ENCODE measurements at regions not wholly inside any gene's neighbourhood (a gene's known extent, or its start where the extent isn't known, plus 50 kb on each side); places are given as distances from the start of the nearest gene placed in this dataset.
"Not testable (repeated sequence)": the region's sequence is repeated elsewhere in the genome, so short reads cannot be mapped to it uniquely, and the experiment has no call there.

GRCh38 chr16:55073830-55074229, 143.2 kb downstream of the IRX5 start:
- intact Hi-C loops (cut with DNase I) = no loop called here
- Histone ChIP-seq H3K36me3 (no peaks in the 10 kb centered on the region), H3K4me1 (no peaks in the 10 kb centered on the region), H3K9me3 (no peaks in the 10 kb centered on the region), H3K4me3 (replicated peaks in 1 of 3) (no peak overlapping the region), H3K27ac (no peak overlapping the region), H3K27me3 (no peaks in the 10 kb centered on the region)
- WGBS, 2 donors = 90 to 94% methylated on average over 4 of the region's 4 CpGs
- TF ChIP-seq, protein P1, sequence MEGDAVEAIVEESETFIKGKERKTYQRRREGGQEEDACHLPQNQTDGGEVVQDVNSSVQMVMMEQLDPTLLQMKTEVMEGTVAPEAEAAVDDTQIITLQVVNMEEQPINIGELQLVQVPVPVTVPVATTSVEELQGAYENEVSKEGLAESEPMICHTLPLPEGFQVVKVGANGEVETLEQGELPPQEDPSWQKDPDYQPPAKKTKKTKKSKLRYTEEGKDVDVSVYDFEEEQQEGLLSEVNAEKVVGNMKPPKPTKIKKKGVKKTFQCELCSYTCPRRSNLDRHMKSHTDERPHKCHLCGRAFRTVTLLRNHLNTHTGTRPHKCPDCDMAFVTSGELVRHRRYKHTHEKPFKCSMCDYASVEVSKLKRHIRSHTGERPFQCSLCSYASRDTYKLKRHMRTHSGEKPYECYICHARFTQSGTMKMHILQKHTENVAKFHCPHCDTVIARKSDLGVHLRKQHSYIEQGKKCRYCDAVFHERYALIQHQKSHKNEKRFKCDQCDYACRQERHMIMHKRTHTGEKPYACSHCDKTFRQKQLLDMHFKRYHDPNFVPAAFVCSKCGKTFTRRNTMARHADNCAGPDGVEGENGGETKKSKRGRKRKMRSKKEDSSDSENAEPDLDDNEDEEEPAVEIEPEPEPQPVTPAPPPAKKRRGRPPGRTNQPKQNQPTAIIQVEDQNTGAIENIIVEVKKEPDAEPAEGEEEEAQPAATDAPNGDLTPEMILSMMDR (IDR thresholded peaks at IDR 0.05) = no peak
- no peak for TF ChIP-seq POLR2A (IDR thresholded peaks at IDR 0.05)
- no peak for DNase-seq

DNA sequence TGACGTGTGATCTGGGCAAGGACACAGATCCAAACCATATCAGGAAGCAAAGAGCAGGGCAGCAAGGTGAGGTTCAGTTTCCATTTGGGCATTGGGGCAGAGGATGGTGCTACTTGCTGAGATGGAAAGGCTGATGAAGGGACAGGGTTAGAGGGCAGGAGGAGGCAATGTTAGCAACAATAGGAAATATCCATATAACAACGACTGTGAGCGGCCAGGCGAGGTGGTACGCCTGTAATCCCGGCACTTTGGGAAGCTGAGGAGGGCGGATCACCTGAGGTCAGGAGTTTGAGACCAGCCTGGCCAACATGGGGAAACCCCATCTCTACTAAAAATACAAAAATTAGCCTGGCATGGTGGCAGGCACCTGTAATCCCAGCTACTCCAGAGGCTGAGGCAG, 144.5 kb downstream of the IRX5 start:
- 85 to 87% methylated on average over 7 of the region's 7 CpGs for WGBS, 2 donors
- intact Hi-C loops (cut with DNase I); H3K4me1 ChIP-seq; H3K9me3 ChIP-seq; H3K4me3 ChIP-seq (replicated peaks in 1 of 3); H3K36me3 ChIP-seq; H3K27me3 ChIP-seq; DNase-seq; H3K27ac ChIP-seq: not testable (repeated sequence)

GRCh38 chr16:55076053-55076452, 145.4 kb downstream of the IRX5 start:
- intact Hi-C loops (cut with DNase I) = no loop called here
- H3K27ac ChIP-seq = no peak overlapping the region
- DNase-seq = no peak

DNA sequence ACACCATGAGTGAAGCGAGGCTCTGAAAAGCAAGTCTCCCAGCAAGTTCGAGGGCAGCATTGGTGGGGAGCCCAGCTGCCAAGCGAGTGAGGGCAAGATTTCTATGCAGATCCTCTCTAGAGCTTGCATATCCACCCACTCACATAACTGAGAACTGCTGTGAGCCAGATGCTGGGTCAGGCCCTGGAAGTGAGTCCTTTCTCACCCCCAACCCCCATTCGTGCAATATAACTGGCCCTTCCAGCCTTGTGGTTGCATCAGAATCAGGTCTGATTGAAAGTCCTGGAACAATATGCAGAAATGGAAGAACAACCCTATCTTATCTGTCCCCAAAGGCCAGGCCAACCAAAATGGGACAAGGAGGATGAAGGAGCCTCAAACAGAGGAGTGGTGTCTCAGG, 146.6 kb downstream of the IRX5 start:
- TF ChIP-seq, protein P1 (IDR thresholded peaks at IDR 0.05) = no peak
- no peak for TF ChIP-seq POLR2A (IDR thresholded peaks at IDR 0.05)
- 87 to 88% methylated on average over 4 of the region's 4 CpGs for WGBS, 2 donors
- Histone ChIP-seq H3K27ac (no peak overlapping the region), H3K4me1 (no peaks in the 10 kb centered on the region), H3K4me3 (replicated peaks in 1 of 3) (no peak overlapping the region), H3K36me3 (no peaks in the 10 kb centered on the region), H3K27me3 (no peaks in the 10 kb centered on the region), H3K9me3 (no peaks in the 10 kb centered on the region)
- intact Hi-C loops (cut with DNase I) = no loop called here
- no peak for DNase-seq

More at GRCh38 chr16:55076053-55076452, 145.4 kb downstream of the IRX5 start:
- 85 to 91% methylated on average over 1 of the region's 1 CpG for WGBS, 2 donors
- TF ChIP-seq POLR2A (IDR thresholded peaks at IDR 0.05) = no peak
- TF ChIP-seq, protein P1 (IDR thresholded peaks at IDR 0.05) = no peak
- Histone ChIP-seq H3K9me3 (no peaks in the 10 kb centered on the region), H3K36me3 (no peaks in the 10 kb centered on the region), H3K4me3 (replicated peaks in 1 of 3) (no peak overlapping the region), H3K27me3 (no peaks in the 10 kb centered on the region), H3K4me1 (no peaks in the 10 kb centered on the region)

DNA sequence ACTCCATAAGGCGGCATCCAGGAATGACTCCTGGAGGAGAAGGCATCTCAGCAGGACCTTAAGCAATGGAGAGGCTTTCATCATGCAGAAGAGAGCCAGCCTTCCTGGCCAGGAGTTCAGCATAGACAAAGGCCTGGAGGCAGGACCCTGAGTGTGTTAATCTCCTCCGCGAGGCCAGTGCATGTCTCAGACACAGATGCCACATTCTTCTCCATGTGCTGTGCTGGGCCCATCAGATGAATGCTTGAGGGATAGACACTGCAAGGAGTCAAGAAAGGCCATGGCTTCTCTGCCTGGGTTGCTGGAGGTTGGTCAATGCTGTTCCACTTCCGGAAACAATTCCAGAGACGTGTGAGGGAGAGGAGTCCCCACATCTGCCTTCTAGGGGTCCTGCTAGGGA, 147.5 kb downstream of the IRX5 start:
- no peaks in the 10 kb centered on the region for H3K4me1 ChIP-seq
- no peaks in the 10 kb centered on the region for H3K27me3 ChIP-seq
- no peak overlapping the region for H3K4me3 ChIP-seq (replicated peaks in 1 of 3)
- H3K9me3 ChIP-seq = no peaks in the 10 kb centered on the region
- no peak for DNase-seq
- TF ChIP-seq POLR2A (IDR thresholded peaks at IDR 0.05) = no peak
- TF ChIP-seq, protein P1 (IDR thresholded peaks at IDR 0.05) = no peak
- intact Hi-C loops (cut with DNase I) = no loop called here
- H3K27ac ChIP-seq = no peak overlapping the region
- WGBS, 2 donors = 89 to 98% methylated on average over 3 to 5 of the region's 5 CpGs
- H3K36me3 ChIP-seq = no peaks in the 10 kb centered on the region
